Hepatocyte (in vitro differentiated cells): ENCODE measurements at regions not wholly inside any gene's neighbourhood (a gene's known extent, or its start where the extent isn't known, plus 50 kb on each side); places are given as distances from the start of the nearest gene placed in this dataset.

Experiments
- DNase-seq: peaks from one replicate; pipeline ENCODE4 v3.0.0-alpha.2; 2016; ENCODE audit warnings: low spot score
- H2AFZ ChIP-seq: fragments of 200-600 bp; sonication (generic); 2 replicates; pipeline ENCODE4 v1.6.0; 2016; ENCODE audit warnings: antibody characterized with exemption, mild to moderate bottlenecking
- H3K27ac ChIP-seq: fragments of 200-600 bp; sonication (generic); 2 replicates; pipeline ENCODE4 v1.5.1; 2016; ENCODE audit warnings: mild to moderate bottlenecking
- H3K27me3 ChIP-seq: fragments of 200-600 bp; sonication (generic); 2 replicates; pipeline ENCODE4 v1.6.1; 2016
- H3K36me3 ChIP-seq: fragments of 200-600 bp; sonication (generic); replicated peaks from 2 replicates; pipeline ENCODE4 v1.5.1; 2016; ENCODE audit warnings: low read depth; ENCODE audit not compliant: insufficient read depth
- H3K4me1 ChIP-seq: fragments of 200-600 bp; sonication (generic); 2 replicates; pipeline ENCODE4 v1.5.1; 2016; ENCODE audit warnings: mild to moderate bottlenecking, moderate library complexity; ENCODE audit not compliant: insufficient read depth
- H3K4me2 ChIP-seq: fragments of 200-600 bp; sonication (generic); 2 replicates; pipeline ENCODE4 v1.6.0; 2016
- H3K4me3 ChIP-seq: fragments of 200-600 bp; sonication (generic); 2 replicates; pipeline ENCODE4 v1.5.1; 2016; ENCODE audit warnings: mild to moderate bottlenecking
- H3K79me2 ChIP-seq: fragments of 200-600 bp; sonication (generic); 2 replicates; pipeline ENCODE4 v1.6.0; 2017; ENCODE audit warnings: mild to moderate bottlenecking
- H3K9me2 ChIP-seq: fragments of 200-600 bp; sonication (generic); replicated peaks from 2 replicates; pipeline ENCODE4 v1.6.0; 2017; ENCODE audit warnings: mild to moderate bottlenecking; ENCODE audit not compliant: insufficient read depth
- H3K9me3 ChIP-seq: fragments of 200-600 bp; sonication (generic); 2 replicates; pipeline ENCODE4 v1.5.1; 2016; ENCODE audit warnings: low read depth, mild to moderate bottlenecking
- H4K20me1 ChIP-seq: fragments of 200-600 bp; sonication (generic); 2 replicates; pipeline ENCODE4 v1.6.0; 2016; ENCODE audit warnings: mild to moderate bottlenecking; ENCODE audit not compliant: insufficient read depth, poor library complexity, severe bottlenecking
- EZH2 ChIP-seq: fragments of 200-600 bp; sonication (generic); IDR thresholded peaks from 2 replicates; pipeline ENCODE4 v1.6.1; 2016; ENCODE audit warnings: antibody characterized with exemption, mild to moderate bottlenecking, borderline replicate concordance
- EZH2phosphoT487 ChIP-seq: fragments of 200-600 bp; sonication (generic); IDR thresholded peaks from one replicate; pipeline ENCODE4 v1.6.1; 2018; ENCODE audit warnings: antibody characterized with exemption, mild to moderate bottlenecking, low read depth, moderate library complexity; ENCODE audit not compliant: unreplicated experiment, severe bottlenecking
- WGBS: methylation state at CpG from one replicate; pipeline ENCODE4 v1.1.6; 2016; ENCODE audit warnings: low lambda C conversion rate; ENCODE audit errors: missing lambda C conversion rate; 5-methylcytosine and 5-hydroxymethylcytosine counted together
- TF ChIP-seq, protein P1 (sequence below): fragments of 200-600 bp; sonication (generic); IDR thresholded peaks from 2 replicates; pipeline ENCODE4 v1.5.1; 2016; ENCODE audit warnings: antibody characterized with exemption, mild to moderate bottlenecking; ENCODE audit not compliant: poor library complexity

GRCh38 chr5:81808106-81808505 lies 57.2 kb upstream of the SSBP2 start:
- Histone ChIP-seq H3K27me3 (no peaks in the 10 kb centered on the region), H3K4me3 (no peak overlapping the region), H3K9me3 (peaks cover 3% of the 10 kb centered on the region), H4K20me1 (no peaks in the 10 kb centered on the region), H3K27ac (no peak overlapping the region), H3K9me2 (no peaks in the 10 kb centered on the region), H3K36me3 (no peaks in the 10 kb centered on the region), H3K4me1 (no peaks in the 10 kb centered on the region), H3K4me2 (no peak overlapping the region), H2AFZ (no peak overlapping the region), H3K79me2 (no peaks in the 10 kb centered on the region)
- DNase-seq = no peak
- TF ChIP-seq, protein P1, sequence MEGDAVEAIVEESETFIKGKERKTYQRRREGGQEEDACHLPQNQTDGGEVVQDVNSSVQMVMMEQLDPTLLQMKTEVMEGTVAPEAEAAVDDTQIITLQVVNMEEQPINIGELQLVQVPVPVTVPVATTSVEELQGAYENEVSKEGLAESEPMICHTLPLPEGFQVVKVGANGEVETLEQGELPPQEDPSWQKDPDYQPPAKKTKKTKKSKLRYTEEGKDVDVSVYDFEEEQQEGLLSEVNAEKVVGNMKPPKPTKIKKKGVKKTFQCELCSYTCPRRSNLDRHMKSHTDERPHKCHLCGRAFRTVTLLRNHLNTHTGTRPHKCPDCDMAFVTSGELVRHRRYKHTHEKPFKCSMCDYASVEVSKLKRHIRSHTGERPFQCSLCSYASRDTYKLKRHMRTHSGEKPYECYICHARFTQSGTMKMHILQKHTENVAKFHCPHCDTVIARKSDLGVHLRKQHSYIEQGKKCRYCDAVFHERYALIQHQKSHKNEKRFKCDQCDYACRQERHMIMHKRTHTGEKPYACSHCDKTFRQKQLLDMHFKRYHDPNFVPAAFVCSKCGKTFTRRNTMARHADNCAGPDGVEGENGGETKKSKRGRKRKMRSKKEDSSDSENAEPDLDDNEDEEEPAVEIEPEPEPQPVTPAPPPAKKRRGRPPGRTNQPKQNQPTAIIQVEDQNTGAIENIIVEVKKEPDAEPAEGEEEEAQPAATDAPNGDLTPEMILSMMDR = no peak
- TF ChIP-seq EZH2phosphoT487 (no peak), EZH2 (no peak)

DNA sequence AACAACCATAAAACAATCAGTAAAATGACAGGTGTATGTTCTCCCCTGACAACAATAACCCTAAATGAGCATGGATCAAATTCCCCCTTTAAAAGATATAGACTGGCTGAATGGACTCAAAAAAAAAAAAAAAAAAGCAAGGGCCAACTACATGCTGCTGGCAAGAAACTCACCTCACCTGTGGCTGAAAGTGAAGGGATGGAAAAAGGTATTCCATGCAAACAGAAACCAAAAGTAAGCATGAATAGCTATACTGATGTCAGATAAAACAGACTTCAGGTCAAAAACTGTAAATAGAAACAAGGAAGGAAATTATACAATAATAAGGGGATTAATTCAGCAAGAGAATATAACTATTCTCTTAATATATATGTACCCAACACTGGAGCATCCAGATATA lies 54.2 kb upstream of the SSBP2 start:
- DNase-seq = no peak
- H3K4me1 ChIP-seq = no peaks in the 10 kb centered on the region
- H3K4me3 ChIP-seq = no peak overlapping the region
- TF ChIP-seq EZH2 (no peak), EZH2phosphoT487 (no peak)
- TF ChIP-seq, protein P1 = no peak
- peaks cover 3% of the 10 kb centered on the region for H3K9me3 ChIP-seq
- H3K36me3 ChIP-seq = no peaks in the 10 kb centered on the region
- H3K4me2 ChIP-seq = no peak overlapping the region
- H4K20me1 ChIP-seq = no peaks in the 10 kb centered on the region
- H3K9me2 ChIP-seq = no peaks in the 10 kb centered on the region
- H3K79me2 ChIP-seq = no peaks in the 10 kb centered on the region
- H2AFZ ChIP-seq = no peak overlapping the region
- H3K27ac ChIP-seq = no peak overlapping the region
- H3K27me3 ChIP-seq = no peaks in the 10 kb centered on the region

- Histone ChIP-seq H3K9me3 (peaks cover 3% of the 10 kb centered on the region), H3K9me2 (no peaks in the 10 kb centered on the region), H3K36me3 (no peaks in the 10 kb centered on the region), H3K4me2 (no peak overlapping the region), H3K4me3 (no peak overlapping the region), H4K20me1 (no peaks in the 10 kb centered on the region), H3K4me1 (no peaks in the 10 kb centered on the region), H3K27me3 (no peaks in the 10 kb centered on the region), H2AFZ (no peak overlapping the region), H3K27ac (no peak overlapping the region), H3K79me2 (no peaks in the 10 kb centered on the region)
- WGBS = 84% methylated on average over 3 of the region's 3 CpGs
- no peak for DNase-seq
- TF ChIP-seq EZH2phosphoT487 = no peak
- TF ChIP-seq, protein P1 = no peak
Measured at GRCh38 chr5:81803812-81804211, 52.9 kb upstream of the SSBP2 start.

DNA sequence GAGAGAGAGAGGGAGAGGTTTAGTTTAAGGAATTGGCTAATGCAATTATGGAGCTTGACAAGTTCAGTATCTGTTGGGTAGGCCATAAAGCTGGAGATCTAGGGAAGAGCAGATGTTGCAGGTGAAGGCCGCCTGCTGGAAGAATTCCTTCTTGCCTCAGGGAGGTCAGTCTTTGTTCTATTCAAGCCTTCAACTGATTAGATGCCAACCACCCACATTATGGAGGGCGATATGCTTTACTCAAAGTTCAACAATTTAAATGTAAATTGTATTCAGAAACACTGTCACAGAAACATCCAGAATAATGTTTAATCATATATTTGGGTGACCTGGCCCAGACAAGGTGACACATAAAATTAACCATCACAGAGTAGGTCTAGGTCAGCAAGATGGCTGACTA lies 51.7 kb upstream of the SSBP2 start:
- Histone ChIP-seq H3K79me2 (no peaks in the 10 kb centered on the region), H2AFZ (no peak overlapping the region), H3K4me2 (no peak overlapping the region), H4K20me1 (no peaks in the 10 kb centered on the region), H3K9me3 (peaks cover 3% of the 10 kb centered on the region), H3K9me2 (no peaks in the 10 kb centered on the region), H3K36me3 (no peaks in the 10 kb centered on the region), H3K27ac (no peak overlapping the region), H3K4me1 (no peaks in the 10 kb centered on the region), H3K4me3 (no peak overlapping the region), H3K27me3 (no peaks in the 10 kb centered on the region)
- no peak for TF ChIP-seq EZH2
- TF ChIP-seq, protein P1 = no peak
- no peak for TF ChIP-seq EZH2phosphoT487
- no peak for DNase-seq
- 93% methylated on average over 2 of the region's 2 CpGs for WGBS
